HS-5 (cell line): ENCODE measurements at regions not wholly inside any gene's neighbourhood (a gene's known extent, or its start where the extent isn't known, plus 50 kb on each side); places are given as distances from the start of the nearest gene placed in this dataset.
A peak's percentile ranks its signal among the peaks of the same experiment; 100 is the strongest.
"Not testable (repeated sequence)": the region's sequence is repeated elsewhere in the genome, so short reads cannot be mapped to it uniquely, and the experiment has no call there.

Experiments used
- DNase-seq: peaks from one replicate; pipeline ENCODE4 v3.0.0-alpha.2; 2012; ENCODE audit warnings: low read depth

DNA sequence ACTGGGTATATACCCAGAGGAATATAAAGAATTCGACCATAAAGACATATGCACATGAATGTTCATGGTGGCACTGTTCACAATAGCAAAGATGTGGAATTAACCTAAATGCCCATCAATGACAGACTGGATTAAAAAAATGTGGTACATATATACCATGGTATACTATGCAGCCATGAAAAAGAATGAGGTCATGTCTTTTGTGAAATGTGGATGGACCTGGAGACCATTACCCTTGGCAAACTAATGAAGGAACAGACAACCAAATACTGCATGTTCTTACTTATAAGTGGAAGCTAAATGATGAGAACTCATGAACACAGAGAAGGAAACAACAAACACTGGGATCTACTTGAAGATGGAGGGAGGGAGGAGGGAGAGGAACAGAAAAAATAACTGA is 186.7 kb upstream of the SSTR4 start:
- no peak for DNase-seq

DNA sequence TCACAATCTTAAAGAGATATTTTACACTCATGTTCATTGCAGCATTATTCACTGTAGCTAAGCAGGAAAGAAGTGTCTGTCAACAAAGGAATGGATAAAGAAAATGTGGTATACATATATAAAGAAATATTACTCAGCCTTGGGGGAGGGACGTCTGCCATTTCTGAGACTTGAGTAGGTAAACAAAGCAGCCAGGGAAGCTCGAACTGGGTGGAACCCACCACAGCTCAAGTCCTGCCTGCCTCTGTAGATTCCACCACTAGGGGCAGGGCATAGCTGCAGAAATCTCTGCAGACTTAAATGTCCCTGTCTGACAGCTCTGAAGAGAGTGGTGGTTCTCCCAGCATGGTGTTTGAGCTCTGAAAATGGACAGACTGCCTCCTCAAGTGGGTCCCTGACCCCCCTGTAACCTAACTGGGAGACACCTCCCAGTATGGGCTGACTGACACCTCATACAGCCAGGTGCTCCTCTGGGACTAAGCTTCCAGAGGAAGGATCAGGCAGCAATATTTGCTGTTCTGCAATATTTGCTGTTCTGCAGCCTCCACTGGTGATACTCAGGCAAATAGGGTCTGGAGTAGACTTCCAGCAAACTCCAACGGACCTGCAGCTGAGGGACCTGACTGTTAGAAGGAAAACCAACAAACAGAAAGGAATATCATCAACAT is 183.3 kb upstream of the SSTR4 start:
- not testable (repeated sequence) for DNase-seq

DNA sequence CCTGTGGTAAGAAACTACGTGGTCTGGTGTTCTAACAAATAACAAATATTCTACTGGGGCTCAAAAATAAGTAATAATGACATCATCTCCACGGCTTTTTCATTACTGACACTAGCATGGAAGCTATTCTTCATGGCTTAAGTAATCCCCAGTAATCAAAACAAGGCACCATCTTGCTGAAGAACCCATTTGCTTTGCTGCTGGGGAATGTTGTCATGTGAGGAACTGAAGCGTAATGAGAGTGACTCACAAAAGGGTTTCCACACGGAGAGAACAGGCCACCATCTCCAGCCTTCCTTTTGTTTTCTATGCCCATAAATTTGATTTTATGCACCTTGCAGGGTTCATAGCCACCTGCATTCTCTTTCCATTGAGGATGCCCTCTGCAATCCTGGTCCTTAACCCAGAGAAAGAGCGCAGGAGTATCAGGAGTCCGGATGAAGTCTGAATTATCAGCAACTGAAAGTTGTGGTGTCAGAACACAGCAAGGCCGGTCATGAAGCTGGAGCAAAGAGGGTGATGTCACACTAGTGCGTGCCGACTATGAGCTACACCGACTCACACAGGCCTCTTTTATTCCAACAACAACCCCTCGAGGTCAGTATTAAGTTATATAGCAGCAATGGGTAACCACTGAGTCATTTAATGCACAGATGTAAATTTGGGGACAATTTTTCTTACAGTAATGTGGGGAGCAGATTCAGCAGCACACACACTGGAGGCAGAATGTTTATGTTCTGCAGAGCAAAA is 173.7 kb upstream of the SSTR4 start:
- peak; percentile 31 for DNase-seq

DNA sequence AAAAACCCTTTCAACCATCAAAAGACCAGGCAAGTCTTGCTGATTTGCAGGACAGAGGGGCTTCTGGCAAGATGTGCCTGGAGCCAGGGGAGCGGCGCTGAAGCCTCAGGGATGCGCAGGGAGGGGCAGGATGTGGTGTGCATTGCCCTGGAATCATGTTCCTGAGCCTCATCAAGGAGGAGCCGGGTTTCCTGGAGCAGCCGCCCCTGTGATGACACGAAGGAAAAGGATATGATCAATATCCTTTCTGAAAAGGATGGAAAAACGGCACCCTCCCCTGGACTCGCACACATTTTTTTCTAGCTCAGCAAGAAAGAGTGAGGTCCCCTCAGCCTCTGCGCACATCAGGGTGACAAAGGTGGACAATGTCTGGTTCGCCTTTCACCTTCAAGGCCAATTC is 173.1 kb upstream of the SSTR4 start:
- DNase-seq, result peak; percentile 26

DNA sequence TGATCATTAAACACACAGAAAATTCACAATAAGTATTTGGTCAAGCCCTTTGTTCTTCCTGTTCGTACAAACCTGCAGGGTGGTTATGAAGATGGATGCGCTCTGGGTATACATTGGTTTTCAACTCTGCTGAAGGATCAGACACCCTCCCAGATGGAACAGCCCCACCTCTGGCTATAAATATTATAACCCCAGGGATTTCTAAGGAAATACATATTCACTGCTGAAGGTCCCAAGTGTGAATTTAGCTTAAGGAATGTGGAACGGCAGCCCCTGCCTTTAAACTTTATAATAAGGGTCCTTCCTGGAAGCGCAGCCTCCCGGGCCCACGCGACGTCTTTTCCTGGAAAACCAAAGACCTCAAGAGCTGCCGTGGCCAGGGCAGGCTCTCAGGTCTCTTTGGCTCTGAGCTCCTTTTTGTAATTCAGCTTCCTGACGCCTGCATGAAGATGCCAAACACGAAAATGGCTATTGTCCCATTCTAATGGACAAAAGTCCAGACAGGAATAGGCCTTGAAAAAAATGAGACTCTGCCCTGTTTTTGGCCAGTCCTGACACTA is 172.4 kb upstream of the SSTR4 start:
- DNase-seq, result no peak

DNA sequence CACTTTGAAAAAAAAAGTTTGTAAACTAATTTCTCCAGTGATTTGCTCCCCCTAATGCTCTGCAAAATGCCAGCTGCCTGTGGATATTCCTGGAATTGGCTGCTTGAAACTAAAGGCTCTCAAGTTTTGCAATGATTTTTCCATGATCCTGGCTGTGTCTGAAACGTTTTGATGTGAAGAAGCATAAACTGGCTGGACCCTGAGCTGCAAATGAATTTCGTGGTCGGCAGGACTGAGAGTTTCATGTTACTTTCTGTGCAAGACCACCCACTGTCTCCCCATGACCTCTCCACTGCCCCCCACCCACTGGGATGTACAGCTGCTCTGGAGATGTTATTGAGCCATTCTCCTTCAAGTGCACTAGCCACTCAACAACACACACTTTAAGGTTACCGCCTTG is 171.3 kb upstream of the SSTR4 start:
- DNase-seq, result no peak

DNA sequence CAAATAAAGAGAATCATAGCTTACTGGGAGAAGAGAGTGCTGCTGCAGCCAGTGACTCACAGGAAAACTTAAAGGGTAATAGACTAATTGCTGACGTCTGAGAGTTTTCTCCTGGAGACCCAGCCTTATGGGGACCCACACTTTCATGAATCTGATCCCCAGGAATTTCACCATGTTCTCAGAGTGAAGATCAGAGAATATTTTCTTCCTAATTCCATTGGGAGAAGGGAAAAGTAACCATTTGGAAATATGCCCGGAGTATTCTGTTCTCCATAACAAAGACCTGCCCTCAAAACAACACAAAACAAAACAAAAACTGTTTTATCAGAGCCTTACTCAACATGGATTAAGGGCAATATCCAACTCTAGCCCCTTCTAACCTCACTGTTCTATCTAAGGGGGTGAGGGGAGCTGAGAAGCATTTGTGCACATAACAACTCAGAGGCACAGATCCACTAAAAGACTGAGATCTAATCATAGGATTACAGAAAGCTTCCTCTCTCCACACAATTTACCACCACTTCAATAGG is 168.2 kb upstream of the SSTR4 start:
- DNase-seq, result no peak

DNA sequence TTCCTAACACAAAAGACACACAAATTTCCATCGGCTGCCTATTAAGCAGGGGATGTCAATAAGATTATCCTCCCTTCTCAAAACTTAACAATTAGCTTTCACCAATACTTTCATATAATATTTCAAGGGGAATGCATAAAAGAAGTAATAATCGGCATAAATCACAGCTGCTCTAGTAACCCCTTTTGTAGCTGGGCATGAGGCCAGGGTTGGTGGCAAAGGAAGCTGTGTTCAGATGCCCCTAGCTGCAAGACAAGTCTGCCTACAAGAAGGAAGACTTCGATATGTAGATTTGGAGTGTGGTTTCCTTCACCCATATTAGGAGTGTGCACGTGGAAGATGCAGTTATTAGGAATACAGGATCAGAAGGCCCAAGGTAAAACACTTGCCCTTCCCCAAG is 156.9 kb upstream of the SSTR4 start:
- DNase-seq, result no peak

DNA sequence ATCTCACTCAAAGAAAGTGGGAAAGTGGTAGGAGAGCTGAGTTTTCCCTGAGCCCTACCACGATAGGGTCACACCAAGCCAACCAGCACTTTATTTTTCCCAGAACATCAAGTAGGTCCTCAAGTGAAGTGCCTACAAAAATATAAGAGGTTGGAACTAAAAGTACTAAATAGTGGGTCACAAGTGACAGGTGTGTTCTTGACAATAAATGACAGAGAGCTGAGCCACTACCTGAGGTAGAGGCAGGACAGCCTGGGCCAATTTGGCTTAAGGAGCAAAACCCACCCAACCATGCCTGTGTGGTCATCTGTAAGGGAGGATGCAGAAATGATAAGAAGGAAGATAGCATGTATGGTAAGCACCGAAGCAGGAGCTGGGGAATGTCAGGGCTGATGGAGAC is 154.8 kb upstream of the SSTR4 start:
- DNase-seq, result no peak

DNA sequence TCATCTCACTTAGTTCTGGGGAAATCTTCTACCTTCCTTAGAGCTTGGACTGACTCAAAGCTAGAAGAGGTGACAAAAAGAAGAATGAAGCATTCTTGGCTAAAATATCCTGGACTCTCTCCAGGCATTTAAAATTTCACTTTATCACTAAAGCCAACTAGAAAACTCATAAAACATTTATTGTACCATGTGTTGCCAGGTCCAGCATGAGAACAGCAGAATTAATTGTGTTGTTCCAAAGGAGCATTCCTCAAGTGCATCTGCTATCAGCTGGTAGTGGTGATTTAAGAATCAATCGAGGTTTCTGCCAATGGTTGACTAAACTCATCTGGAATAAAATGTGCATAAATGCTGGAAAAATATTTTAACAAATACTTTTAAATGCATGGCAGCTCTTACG is 147.3 kb upstream of the SSTR4 start:
- no peak for DNase-seq

DNA sequence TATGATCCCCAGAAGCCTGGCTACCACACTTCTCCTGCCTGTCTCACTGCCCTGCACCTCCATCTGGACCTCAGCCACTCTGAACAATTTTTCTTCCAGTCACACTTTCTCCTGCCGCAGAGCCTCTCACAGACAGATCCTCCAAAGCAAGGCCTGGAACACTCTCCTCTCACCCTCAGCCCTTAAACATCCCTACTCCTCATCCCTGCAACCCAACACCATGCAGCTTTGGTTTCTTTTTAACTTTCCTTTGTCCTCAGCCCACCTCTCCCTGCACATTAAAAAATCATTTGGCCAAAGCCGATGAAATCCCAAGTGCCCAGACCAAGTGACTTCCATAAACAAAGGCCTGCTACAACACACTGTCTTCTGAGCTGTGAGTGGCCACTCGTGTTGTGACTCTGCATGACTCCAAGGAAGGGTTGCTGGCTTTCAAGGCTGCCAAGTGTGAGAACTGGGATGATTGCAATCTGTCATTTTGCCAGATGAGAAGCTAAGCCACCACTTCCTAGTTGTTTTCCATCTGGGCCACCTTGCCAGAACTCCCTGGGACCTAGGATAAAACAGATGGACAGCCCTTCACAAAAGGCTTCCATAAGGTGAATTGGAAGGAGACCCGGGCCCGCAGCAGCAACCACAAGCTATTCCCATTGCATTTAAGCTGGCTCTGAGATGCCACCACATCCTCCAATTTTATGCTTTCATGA is 144.4 kb upstream of the SSTR4 start:
- DNase-seq, result no peak

DNA sequence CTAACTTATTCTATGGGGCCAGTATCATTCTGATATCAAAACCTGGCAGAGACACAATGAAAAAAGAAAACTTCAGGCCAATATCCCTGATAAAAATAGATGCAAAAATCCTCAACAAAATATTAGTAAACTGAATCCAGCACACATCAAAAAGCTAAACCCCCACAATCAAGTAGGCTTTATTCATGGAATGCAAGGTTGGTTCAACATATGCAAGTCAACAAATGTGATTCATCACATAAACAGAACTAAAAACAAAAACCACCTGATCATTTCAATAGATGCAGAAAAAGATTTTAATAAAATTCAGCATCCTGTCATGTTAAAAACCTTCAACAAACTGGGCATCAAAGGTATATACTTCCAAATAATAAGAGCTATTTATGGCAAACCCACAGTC is 133.9 kb upstream of the SSTR4 start:
- DNase-seq, result no peak

DNA sequence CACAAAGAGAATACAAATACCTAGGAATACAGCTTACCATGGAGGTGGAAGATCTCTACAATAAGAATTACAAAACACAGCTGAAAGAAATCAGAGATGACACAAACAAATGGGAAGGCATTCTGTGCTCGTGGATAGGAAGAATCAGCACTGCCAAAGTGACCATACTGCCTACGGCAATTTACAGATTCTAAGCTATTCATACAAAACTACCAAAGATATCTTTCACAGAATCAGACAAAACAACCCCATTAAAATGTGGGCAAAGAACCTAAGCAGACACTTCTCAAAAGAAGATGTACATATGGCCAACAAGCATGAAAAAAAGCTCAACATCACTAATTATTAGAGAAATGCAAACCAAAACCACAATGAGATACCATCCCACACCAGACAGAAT is 133.2 kb upstream of the SSTR4 start:
- DNase-seq, result no peak

DNA sequence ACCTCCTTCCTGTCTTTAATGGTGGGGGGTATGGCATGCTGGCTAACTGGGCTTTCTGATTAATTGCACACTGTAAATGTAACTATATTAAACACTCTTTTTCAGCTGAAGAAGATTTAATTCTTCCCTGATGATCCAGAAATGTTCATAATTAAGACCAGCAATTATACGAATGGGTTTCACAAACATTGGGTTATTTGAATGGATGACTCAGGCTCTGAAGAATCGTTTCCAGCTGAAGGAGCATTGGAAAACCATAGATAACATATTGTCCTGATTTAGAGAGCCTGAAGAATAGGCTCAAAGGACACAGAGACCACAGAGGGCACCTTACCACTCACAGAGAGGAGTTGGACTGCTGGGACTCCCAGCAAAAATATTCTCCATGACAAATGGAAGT is 130.7 kb upstream of the SSTR4 start:
- DNase-seq, result no peak

DNA sequence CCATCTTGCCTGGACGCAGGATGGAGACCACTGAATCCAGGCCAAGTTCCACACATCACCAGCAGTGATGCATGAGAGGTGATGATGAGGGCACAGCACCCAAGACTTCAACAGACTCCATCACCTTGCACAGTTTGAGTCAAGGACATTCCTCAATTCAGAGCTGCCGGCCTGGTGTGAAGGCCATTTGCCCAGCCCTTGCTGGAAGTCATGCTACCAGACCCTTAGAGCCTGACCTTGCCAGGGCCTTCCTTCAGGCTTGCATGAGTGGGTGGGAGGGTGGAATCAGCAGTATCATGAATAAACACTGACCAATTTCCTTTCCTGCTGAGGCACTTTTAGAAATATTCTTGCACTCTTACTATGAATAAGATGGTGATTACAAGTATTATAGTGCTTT is 130.2 kb upstream of the SSTR4 start:
- no peak for DNase-seq

DNA sequence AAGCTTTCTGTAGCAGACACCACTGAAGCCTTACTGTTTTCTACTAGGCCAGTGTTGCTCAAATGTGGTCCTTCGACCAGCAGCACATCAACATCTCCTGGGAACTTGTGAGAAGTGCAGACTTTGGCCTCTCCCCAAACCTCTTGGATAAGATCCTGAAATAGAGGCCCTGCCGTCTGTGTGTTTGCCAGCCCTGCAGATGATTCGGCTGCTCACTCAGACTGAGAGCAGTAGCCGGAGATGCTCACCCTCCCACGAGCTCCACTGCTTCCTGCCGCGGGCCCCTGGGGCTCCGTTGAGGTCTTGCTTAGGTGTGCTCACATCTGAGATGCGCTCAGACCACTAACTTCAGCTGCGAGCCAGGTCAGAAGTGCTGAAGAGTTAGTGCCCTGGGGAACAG is 129.5 kb upstream of the SSTR4 start:
- no peak for DNase-seq

DNA sequence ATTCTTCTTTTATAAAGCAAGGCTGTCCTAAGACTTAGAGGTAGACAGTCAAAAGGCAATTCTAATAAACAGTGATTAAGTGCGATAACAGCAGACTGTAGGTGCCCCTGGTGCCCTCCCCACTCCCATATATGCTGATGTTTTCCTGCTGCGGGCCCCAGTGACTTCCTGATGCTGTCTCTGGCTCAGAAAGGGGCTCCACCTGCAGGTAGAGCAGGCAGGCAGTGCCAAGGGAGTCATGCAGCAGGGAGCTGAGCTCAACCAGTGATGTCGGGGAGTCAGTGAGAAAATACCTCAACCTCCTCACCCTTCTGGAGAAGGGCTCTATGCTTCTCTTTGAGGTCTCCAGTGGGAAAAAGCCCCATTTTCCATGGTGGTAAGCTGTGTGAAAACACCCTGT is 126.7 kb upstream of the SSTR4 start:
- DNase-seq, result no peak

DNA sequence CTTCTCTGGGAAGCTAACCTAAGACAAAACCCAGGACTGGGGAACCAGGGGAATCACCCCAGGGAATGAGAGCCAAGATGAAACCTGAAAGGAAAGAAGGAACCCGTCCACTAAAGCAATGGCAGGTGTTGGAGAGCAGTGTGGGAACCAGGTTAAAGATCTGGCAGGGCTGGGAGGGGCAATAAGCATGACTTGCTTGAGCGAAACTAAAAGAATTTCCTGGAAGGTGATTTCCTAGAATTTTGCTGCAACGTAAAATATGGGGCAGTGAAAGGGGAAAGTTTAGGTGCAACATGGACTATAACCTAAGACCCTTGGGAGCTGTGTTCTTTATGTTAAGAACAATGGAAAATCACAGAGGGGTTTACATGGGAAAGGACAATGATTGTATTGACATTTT is 126.2 kb upstream of the SSTR4 start:
- DNase-seq, result no peak

DNA sequence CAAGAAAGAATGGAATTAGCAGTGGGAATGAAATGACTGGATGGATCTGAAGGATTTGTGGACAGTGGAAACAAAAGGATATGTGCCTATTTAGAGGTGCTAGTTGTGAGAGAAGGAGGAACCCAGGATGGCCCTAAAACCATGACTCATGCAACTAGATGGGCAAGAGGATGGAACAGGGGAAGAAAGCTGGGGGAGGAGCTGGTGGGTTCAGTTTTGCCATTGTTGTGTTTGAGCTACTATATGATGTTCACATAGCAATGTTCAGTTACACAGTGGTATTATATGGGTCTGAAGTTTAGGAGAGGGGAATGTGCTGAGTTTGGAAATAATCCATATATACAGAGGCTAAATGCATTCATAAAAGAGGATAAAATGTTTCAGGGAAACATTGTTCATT is 125.7 kb upstream of the SSTR4 start:
- no peak for DNase-seq

DNA sequence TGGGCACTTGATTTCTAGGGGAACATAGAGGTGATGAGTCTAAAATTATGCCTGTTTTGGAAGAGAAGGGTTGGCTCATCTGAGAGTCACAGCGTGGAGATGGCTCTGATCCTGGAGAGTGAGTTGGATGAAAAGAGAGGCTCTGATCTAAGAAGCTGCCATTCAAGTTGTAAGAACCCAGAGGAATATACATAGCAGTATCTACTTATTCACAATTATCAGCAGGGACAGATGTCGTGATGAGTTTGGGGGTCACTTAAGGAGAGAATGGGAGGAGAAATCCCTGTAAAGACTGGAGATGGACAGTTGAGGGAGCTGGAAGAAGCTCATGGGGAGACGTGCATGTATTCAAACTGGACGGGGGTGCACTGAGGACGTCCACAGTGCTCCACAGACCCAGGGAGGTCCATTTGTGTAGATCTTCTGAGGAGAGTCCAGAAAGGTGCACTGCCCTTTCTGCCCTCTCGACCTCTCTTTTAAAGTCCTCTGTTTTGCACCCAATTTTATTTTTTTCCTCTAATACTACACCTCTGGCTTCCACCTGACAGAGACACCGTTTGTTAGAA is 124.7 kb upstream of the SSTR4 start:
- DNase-seq, result no peak

DNA sequence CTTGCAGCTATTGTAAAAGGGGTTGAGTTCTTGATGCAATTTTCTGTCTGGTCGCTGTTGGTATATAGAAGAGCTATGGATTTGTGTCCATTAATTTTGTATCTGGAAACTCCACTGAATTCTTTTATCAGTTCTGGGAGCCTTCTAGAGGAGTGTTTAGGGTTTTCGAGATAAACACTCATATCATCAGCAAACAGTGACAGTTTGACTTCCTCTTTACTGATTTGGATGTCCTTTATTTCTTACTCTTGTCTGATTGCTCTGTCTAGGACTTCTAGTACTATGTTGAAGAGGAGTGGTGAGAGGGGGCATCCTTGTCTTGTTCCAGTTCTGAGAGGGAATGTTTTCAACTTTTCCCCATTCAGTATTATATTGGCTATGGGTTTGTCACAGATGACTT is 120.8 kb upstream of the SSTR4 start:
- DNase-seq, result no peak

DNA sequence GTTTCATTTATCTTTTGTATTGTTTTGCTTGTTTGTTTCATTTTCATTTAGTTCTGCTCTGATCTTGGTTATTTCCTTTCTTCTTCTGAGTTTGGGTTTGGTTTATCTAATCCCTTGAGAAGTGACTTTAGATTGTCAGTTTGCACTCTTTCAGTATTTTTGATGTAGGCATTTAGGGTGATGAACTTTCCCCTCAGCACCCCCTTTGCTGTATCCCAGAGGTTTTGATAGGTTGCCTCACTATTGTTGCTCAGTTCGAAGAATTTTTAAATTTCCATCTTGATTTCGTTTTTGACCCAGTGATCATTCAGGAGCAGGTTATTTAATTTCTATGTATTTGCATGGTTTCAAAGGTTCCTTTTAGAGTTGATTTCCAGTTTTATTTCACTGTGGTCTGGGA is 119.6 kb upstream of the SSTR4 start:
- no peak for DNase-seq
